ENCODE measurements at regions not wholly inside any gene's neighbourhood (a gene's known extent, or its start where the extent isn't known, plus 50 kb on each side); places are given as distances from the start of the nearest gene placed in this dataset.
"Not testable (repeated sequence)": the region's sequence is repeated elsewhere in the genome, so short reads cannot be mapped to it uniquely, and the experiment has no call there.

DNA sequence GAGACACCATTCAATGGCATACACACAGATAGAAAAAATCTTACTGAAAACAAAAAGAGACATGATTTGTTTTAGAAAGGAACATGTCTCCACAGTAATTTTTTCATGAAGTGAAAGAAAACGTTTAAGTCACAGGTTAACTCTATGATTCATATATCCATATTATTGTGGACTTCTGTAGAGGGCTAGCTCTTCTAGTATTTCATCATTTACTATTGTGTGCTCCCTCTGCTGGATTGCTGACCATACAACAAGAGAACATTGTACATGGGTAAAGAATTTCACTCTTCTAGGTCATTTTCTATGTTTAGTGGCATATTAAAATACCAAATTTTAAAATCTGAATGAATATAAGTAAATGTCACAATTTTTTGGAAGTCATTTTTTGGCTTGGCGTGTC, 91.8 kb upstream of the POU3F4 start:
- peak; percentile 1 for DNase-seq (ENCODE audit: low read depth)

DNA sequence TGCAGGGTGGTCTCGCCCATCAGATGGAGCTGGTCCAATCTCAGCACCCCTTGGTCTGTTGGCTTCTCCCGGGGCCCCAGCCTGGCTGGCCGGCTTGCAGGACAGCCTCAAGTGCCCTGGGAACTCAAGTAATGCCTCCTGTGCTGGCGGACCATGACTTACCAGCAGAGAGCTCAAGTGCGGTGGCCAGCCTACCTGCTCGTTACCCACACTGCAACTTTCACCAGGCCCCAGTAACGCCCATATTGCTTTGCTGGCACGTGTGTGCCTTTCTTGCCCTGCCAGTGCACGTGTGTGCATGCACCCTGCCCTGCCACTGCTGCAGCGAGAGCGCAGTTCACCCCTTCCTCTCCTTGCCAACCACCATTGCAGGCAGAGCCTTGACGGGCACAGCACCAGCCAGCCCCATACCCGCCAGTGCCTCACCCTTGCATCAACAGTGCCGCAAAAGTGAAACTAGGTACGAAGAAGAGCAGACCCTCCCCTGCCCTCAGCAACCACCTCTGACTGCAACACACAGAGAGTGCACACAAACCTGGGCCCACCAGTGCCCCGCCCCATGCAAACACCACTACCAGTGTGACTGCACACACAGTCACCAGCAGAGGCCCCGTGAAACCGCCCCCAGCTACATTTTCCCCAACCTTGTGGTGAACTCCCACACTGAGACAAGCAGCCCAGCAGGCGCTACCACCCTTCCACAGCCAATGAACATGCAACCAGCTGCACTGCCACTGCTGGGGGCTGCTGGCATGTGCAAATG, 88.9 kb upstream of the POU3F4 start:
- DNase-seq (ENCODE audit: low read depth), result no peak

DNA sequence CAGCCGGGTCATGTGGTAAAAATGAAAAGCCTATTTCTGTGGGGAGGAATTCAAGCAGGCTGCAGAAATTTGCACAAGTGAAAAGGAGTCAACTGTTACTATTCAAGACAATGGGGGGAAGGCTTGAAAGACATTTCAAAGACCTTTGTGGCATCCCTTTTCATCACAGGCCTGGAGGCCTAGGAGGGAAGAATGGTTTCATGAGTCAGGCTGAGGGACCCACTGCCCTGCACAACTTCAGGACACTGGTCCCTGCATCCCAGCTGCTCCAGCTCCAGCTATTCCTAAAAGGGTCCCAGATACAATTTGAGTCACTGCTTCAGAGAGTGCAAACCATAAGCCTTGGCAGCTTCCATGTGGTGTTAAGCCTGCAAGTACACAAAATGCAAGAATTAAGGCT, 85.3 kb upstream of the POU3F4 start:
- DNase-seq (ENCODE audit: low read depth), result no peak

DNA sequence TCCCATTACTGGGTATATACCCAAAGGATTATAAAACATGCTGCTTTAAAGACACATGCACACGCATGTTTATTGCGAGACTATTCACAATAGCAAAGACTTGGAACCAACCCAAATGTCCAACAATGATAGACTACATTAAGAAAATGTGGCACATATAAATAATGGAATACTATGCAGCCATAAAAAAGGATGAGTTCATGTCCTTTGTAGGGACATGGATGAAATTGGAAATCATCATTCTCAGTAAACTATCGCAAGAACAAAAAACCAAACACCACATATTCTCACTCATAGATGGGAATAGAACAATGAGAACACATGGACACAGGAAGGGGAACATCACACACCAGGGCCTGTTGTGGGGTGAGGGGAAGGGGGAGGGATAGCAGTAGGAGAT, 65.5 kb upstream of the POU3F4 start:
- not testable (repeated sequence) for DNase-seq (ENCODE audit: low read depth)

DNA sequence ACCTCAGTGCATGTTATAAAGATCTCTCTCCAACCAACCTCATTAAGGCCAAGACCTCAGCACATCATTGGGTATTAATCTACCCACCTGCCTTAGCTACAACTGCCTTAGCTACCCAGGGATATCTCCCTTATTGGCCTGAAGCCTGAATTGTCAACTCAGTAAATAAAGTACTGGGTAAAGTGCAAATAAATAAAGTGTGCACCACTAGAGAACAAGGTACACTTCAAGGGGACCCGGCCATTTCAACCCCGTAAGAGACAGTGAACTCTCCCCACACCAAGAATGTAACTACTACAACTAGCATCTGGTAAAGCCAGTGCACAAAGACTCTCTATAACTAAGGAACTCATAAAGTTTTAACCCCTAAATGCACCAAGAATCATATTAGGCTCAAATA, 61.7 kb upstream of the POU3F4 start:
- DNase-seq (ENCODE audit: low read depth), result no peak

Data from LHCN-M2 (cell line).